ENCODE measurements at regions not wholly inside any gene's neighbourhood (a gene's known extent, or its start where the extent isn't known, plus 50 kb on each side); places are given as distances from the start of the nearest gene placed in this dataset.

GRCh38 chr6:28597924-28598722 lies 72.4 kb downstream of the GPX5 start:
- Histone ChIP-seq H3K27me3 (peaks cover 0 to 19% of the 10 kb centered on the region in 2 donors), H3K27ac (no peak overlapping the region), H3K4me1 (no peaks in the 10 kb centered on the region), H3K9me3 (no peaks in the 10 kb centered on the region), H3K36me3 (no peaks in the 10 kb centered on the region), H3K4me3 (no peak overlapping the region)
- TF ChIP-seq, protein P1, sequence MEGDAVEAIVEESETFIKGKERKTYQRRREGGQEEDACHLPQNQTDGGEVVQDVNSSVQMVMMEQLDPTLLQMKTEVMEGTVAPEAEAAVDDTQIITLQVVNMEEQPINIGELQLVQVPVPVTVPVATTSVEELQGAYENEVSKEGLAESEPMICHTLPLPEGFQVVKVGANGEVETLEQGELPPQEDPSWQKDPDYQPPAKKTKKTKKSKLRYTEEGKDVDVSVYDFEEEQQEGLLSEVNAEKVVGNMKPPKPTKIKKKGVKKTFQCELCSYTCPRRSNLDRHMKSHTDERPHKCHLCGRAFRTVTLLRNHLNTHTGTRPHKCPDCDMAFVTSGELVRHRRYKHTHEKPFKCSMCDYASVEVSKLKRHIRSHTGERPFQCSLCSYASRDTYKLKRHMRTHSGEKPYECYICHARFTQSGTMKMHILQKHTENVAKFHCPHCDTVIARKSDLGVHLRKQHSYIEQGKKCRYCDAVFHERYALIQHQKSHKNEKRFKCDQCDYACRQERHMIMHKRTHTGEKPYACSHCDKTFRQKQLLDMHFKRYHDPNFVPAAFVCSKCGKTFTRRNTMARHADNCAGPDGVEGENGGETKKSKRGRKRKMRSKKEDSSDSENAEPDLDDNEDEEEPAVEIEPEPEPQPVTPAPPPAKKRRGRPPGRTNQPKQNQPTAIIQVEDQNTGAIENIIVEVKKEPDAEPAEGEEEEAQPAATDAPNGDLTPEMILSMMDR (IDR thresholded peaks at IDR 0.05): no peak
- no peak for TF ChIP-seq POLR2A (IDR thresholded peaks at IDR 0.05)
- 35% methylated on average over 12 of the region's 13 CpGs for WGBS (ENCODE audit: insufficient coverage, low coverage, low lambda C conversion rate, missing lambda C conversion rate)
- DNase-seq (no peak), ATAC-seq (no peak)
- intact Hi-C loops (cut with DNase I): no loop called here

DNA sequence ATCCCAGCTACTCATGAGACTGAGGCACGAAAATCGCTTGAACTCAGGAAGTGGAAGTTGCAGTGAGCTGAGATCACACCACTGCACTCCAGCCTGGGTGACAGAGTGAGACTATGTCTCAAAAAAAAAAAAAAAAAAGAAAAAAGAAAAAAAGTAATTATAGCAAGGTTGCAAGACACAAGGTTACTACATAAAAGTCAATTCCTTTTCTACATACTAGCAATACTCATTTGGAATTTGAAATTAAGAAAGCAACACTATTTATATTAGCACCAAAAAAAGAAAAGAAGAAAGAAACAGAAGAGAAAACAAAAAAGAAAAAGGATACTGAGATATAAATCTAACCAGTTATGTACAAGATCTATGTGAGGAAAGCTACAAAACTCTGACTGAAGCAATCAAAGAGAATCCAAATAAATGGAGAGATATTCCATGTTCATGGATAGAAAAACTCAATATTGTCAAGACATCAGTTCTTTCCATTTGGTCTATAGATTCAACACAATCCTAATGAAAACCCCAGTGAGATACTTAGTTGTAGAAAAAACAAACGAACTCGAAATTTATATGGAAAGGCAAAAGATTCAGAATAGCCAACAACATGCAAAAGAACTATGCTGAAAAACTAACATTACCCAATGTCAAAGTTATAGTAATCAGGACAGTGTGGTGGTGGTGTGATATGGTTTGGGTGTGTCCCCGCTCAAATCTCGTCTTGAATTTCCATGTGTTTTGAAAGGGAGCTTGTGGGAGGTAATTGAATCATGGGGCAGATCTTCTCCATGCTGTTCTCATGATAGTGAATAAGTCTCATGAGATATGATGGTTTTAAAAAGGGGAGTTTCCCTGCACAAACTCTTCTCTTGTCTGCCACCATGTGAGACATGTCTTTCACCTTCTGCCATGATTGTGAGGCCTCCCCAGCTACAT lies 73.3 kb downstream of the GPX5 start:
- intact Hi-C loops (cut with DNase I): no loop called here
- 56% methylated on average over 6 of the region's 6 CpGs for WGBS (ENCODE audit: insufficient coverage, low coverage, low lambda C conversion rate, missing lambda C conversion rate)
- H3K4me1 ChIP-seq: no peaks in the 10 kb centered on the region
- H3K4me3 ChIP-seq: no peak overlapping the region
- ATAC-seq (no peak), DNase-seq (no peak)
- H3K27ac ChIP-seq: no peak overlapping the region
- TF ChIP-seq, protein P1 (IDR thresholded peaks at IDR 0.05): no peak
- TF ChIP-seq POLR2A (IDR thresholded peaks at IDR 0.05): no peak
- H3K9me3 ChIP-seq: no peaks in the 10 kb centered on the region
- H3K36me3 ChIP-seq: no peaks in the 10 kb centered on the region
- peaks cover 0 to 13% of the 10 kb centered on the region in 2 donors for H3K27me3 ChIP-seq

DNA sequence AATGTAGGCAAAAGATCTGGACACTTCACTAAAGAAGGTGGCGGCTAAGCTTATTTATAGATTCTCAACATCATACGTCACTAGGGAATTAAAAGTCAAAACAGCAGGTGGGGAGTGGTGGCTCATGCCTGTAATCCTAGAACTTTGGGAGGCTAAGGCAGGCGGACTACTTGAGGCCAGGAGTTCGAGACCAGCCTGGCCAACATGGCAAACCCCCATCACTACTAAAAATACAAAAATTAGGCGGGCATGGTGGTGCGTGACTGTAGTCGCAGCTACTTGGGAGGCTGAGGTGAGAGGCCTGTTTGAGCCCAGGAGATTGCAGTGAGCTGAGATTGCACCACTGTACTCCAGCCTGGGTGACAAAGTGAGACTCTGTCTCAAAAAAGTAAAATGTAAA lies 74.6 kb downstream of the GPX5 start:
- H3K4me3 ChIP-seq: no peak overlapping the region
- H3K4me1 ChIP-seq: no peaks in the 10 kb centered on the region
- H3K27me3 ChIP-seq: peaks cover 0 to 3% of the 10 kb centered on the region in 2 donors
- TF ChIP-seq, protein P1 (IDR thresholded peaks at IDR 0.05): no peak
- no peak for TF ChIP-seq POLR2A (IDR thresholded peaks at IDR 0.05)
- H3K27ac ChIP-seq: no peak overlapping the region
- no peak for ATAC-seq
- H3K36me3 ChIP-seq: no peaks in the 10 kb centered on the region
- DNase-seq: no peak
- WGBS (ENCODE audit: insufficient coverage, low coverage, low lambda C conversion rate, missing lambda C conversion rate): 62% methylated on average over 4 of the region's 7 CpGs
- intact Hi-C loops (cut with DNase I): no loop called here
- H3K9me3 ChIP-seq: no peaks in the 10 kb centered on the region

DNA sequence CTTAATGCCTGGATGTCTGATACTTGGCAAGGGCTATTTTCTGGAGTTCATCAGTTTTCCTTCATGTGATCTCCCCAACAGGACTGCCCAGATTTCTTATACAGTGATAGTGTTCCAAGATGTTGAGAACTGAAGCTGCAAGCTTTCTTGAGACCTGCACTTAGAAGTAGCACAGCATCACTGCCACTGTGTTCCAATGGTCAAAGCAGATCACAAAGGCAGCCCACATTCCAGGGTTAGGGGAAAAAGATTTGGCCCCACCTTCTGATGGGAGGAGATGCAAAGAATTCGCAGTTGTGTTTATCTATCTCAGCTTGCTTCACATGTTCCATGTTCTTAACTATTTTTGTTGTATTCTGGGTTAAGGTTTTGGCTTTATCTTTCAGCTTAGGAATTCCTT lies 78.2 kb downstream of the GPX5 start:
- WGBS (ENCODE audit: insufficient coverage, low coverage, low lambda C conversion rate, missing lambda C conversion rate): 8% methylated on average over 1 of the region's 1 CpG
- DNase-seq: no peak

More for the DNA sequence above, 78.2 kb downstream of the GPX5 start:
- intact Hi-C loops (cut with DNase I): no loop called here
- Histone ChIP-seq H3K4me1 (no peaks in the 10 kb centered on the region), H3K4me3 (no peak overlapping the region), H3K9me3 (no peaks in the 10 kb centered on the region), H3K36me3 (no peaks in the 10 kb centered on the region), H3K27ac (no peak overlapping the region), H3K27me3 (peaks cover 0 to 14% of the 10 kb centered on the region in 2 donors)
- ATAC-seq: no peak
- no peak for TF ChIP-seq POLR2A (IDR thresholded peaks at IDR 0.05)
- TF ChIP-seq, protein P1 (IDR thresholded peaks at IDR 0.05): no peak

Measured in right lobe of liver (tissue), 6 donors.